Keratinocyte (primary cell): ENCODE measurements at regions not wholly inside any gene's neighbourhood (a gene's known extent, or its start where the extent isn't known, plus 50 kb on each side); places are given as distances from the start of the nearest gene placed in this dataset.

Source experiments
- DNase-seq: peaks from one replicate; pipeline ENCODE4 v3.0.0-alpha.2; 2011; ENCODE audit warnings: low read depth, missing footprints, low spot score
- FAIRE-seq: peaks from 2 replicates; lab custom pipeline; 2011; peaks lifted over from hg19 to GRCh38; lab: Jason Lieb, UNC
- H2AFZ ChIP-seq: 2 replicates; pipeline ENCODE4 v1.6.0; 2012; ENCODE audit warnings: low read length, control low read depth, inconsistent platforms; ENCODE audit not compliant: control insufficient read depth
- H3K27ac ChIP-seq: 2 replicates; pipeline ENCODE4 v1.5.1; 2011; ENCODE audit warnings: low read length; ENCODE audit not compliant: control insufficient read depth, insufficient read depth
- H3K27me3 ChIP-seq: 3 replicates; pipeline ENCODE4 v1.6.0; 2011; ENCODE audit warnings: low read length; ENCODE audit not compliant: control insufficient read depth, insufficient read depth; ENCODE audit errors: extremely low read depth
- H3K36me3 ChIP-seq, 2 experiments: 2 replicates in 1 of 2; 3 replicates in 1 of 2; pipeline ENCODE4 v1.5.1; 2011; ENCODE audit warnings: low read length in 2 of 2, mild to moderate bottlenecking in 1 of 2; ENCODE audit not compliant: control insufficient read depth in 2 of 2, insufficient read depth in 2 of 2; ENCODE audit errors: extremely low read depth in 1 of 2
- H3K4me1 ChIP-seq: 3 replicates; pipeline ENCODE4 v1.5.1; 2011; ENCODE audit warnings: low read length; ENCODE audit not compliant: control insufficient read depth, insufficient read depth; ENCODE audit errors: extremely low read depth
- H3K4me2 ChIP-seq: 3 replicates; pipeline ENCODE4 v1.6.0; 2011; ENCODE audit warnings: low read depth, low read length; ENCODE audit not compliant: control insufficient read depth, insufficient read depth; ENCODE audit errors: extremely low read depth
- H3K4me3 ChIP-seq, 3 experiments: fragments of 200-600 bp in 1 of 3; sonication (generic) in 1 of 3; 2 replicates in 2 of 3; 3 replicates in 1 of 3; pipeline ENCODE4 v1.5.1; 2011 to 2016; ENCODE audit warnings: low read length in 3 of 3, mild to moderate bottlenecking in 3 of 3, control low read depth in 2 of 3, inconsistent platforms in 1 of 3, low read depth in 1 of 3, mixed read lengths in 1 of 3, mixed run types in 1 of 3, moderate library complexity in 1 of 3; ENCODE audit not compliant: control insufficient read depth in 2 of 3, insufficient read depth in 2 of 3; ENCODE audit errors: extremely low read depth in 1 of 3
- H3K79me2 ChIP-seq: 2 replicates; pipeline ENCODE4 v1.6.0; 2012; ENCODE audit warnings: low read length; ENCODE audit not compliant: control insufficient read depth, insufficient read depth
- H3K9ac ChIP-seq: 3 replicates; pipeline ENCODE4 v1.6.0; 2011; ENCODE audit warnings: low read length; ENCODE audit not compliant: control insufficient read depth, insufficient read depth; ENCODE audit errors: extremely low read depth
- H3K9me1 ChIP-seq: 3 replicates; pipeline ENCODE4 v1.6.0; 2011; ENCODE audit warnings: low read length; ENCODE audit not compliant: control insufficient read depth, insufficient read depth; ENCODE audit errors: extremely low read depth
- H3K9me3 ChIP-seq: 2 replicates; pipeline ENCODE4 v1.5.1; 2012; ENCODE audit warnings: low read depth, low read length; ENCODE audit not compliant: control insufficient read depth
- H4K20me1 ChIP-seq: 3 replicates; pipeline ENCODE4 v1.6.0; 2011; ENCODE audit warnings: low read length; ENCODE audit not compliant: control insufficient read depth, insufficient read depth; ENCODE audit errors: extremely low read depth
- EZH2 ChIP-seq: IDR thresholded peaks from one replicate; pipeline ENCODE4 v1.6.1; 2012; ENCODE audit warnings: inconsistent platforms, mild to moderate bottlenecking, low read length, moderate library complexity
- dilution Hi-C: fragments of 300-500 bp; cut with MboI; formaldehyde crosslinking; loops from one replicate; pipeline ENCODE4 v1.7.0; 2020; ENCODE audit warnings: low sequenced_read_pairs; ENCODE audit not compliant: extremely low pct_ligation_motif_present
- TF ChIP-seq, protein P1 (sequence below), 3 experiments: IDR thresholded peaks in 1 of 3; conservative IDR thresholded peaks in 1 of 3; optimal IDR thresholded peaks in 1 of 3; 2 replicates in 2 of 3; 3 replicates in 1 of 3; pipeline versions ENCODE3 to v1.5.1; 2011; ENCODE audit warnings: low read length in 3 of 3, mild to moderate bottlenecking in 3 of 3, moderate library complexity in 2 of 3, control low read depth in 1 of 3, inconsistent platforms in 1 of 3; ENCODE audit not compliant: insufficient read depth in 2 of 3; ENCODE audit errors: extremely low read depth in 1 of 3

- DNase-seq (no peak), FAIRE-seq (no peak)
- no peak overlapping the region for H3K4me2 ChIP-seq
Observed at GRCh38 chr11:28400331-28401100, 292.3 kb downstream of the METTL15 start.

GRCh38 chr11:28393348-28393747 is 285.2 kb downstream of the METTL15 start:
- Histone ChIP-seq H3K36me3 (no peaks in the 10 kb centered on the region), H4K20me1 (no peaks in the 10 kb centered on the region), H3K79me2 (no peaks in the 10 kb centered on the region), H3K9ac (no peak overlapping the region), H3K4me1 (no peaks in the 10 kb centered on the region), H2AFZ (no peak overlapping the region), H3K9me3 (no peaks in the 10 kb centered on the region), H3K4me3 (no peak overlapping the region), H3K9me1 (no peaks in the 10 kb centered on the region), H3K27me3 (no peaks in the 10 kb centered on the region), H3K4me2 (no peak overlapping the region), H3K27ac (no peak overlapping the region)
- FAIRE-seq: no peak
- no peak for TF ChIP-seq EZH2
- TF ChIP-seq, protein P1, sequence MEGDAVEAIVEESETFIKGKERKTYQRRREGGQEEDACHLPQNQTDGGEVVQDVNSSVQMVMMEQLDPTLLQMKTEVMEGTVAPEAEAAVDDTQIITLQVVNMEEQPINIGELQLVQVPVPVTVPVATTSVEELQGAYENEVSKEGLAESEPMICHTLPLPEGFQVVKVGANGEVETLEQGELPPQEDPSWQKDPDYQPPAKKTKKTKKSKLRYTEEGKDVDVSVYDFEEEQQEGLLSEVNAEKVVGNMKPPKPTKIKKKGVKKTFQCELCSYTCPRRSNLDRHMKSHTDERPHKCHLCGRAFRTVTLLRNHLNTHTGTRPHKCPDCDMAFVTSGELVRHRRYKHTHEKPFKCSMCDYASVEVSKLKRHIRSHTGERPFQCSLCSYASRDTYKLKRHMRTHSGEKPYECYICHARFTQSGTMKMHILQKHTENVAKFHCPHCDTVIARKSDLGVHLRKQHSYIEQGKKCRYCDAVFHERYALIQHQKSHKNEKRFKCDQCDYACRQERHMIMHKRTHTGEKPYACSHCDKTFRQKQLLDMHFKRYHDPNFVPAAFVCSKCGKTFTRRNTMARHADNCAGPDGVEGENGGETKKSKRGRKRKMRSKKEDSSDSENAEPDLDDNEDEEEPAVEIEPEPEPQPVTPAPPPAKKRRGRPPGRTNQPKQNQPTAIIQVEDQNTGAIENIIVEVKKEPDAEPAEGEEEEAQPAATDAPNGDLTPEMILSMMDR (optimal IDR thresholded peaks at IDR 0.05 in 1 of 3, IDR thresholded peaks at IDR 0.05 in 1 of 3, conservative IDR thresholded peaks at IDR 0.05 in 1 of 3; ENCODE audit: extremely low read depth in 1 of 3, insufficient read depth in 2 of 3, low read length in 3 of 3): no peak
- dilution Hi-C loops: no loop called here
- DNase-seq: no peak

More at GRCh38 chr11:28400331-28401100, 292.3 kb downstream of the METTL15 start:
- Histone ChIP-seq H3K79me2 (no peaks in the 10 kb centered on the region), H2AFZ (no peak overlapping the region), H3K27me3 (no peaks in the 10 kb centered on the region), H3K9ac (no peak overlapping the region), H3K4me3 (no peak overlapping the region), H3K9me3 (no peaks in the 10 kb centered on the region), H4K20me1 (no peaks in the 10 kb centered on the region), H3K4me1 (no peaks in the 10 kb centered on the region), H3K27ac (no peak overlapping the region), H3K9me1 (no peaks in the 10 kb centered on the region), H3K36me3 (no peaks in the 10 kb centered on the region)
- TF ChIP-seq EZH2: no peak
- TF ChIP-seq, protein P1 (optimal IDR thresholded peaks at IDR 0.05 in 1 of 3, IDR thresholded peaks at IDR 0.05 in 1 of 3, conservative IDR thresholded peaks at IDR 0.05 in 1 of 3; ENCODE audit: extremely low read depth in 1 of 3, insufficient read depth in 2 of 3, low read length in 3 of 3): no peak
- dilution Hi-C loops: no loop called here
